ENCODE measurements at regions not wholly inside any gene's neighbourhood (a gene's known extent, or its start where the extent isn't known, plus 50 kb on each side); places are given as distances from the start of the nearest gene placed in this dataset.

DNA sequence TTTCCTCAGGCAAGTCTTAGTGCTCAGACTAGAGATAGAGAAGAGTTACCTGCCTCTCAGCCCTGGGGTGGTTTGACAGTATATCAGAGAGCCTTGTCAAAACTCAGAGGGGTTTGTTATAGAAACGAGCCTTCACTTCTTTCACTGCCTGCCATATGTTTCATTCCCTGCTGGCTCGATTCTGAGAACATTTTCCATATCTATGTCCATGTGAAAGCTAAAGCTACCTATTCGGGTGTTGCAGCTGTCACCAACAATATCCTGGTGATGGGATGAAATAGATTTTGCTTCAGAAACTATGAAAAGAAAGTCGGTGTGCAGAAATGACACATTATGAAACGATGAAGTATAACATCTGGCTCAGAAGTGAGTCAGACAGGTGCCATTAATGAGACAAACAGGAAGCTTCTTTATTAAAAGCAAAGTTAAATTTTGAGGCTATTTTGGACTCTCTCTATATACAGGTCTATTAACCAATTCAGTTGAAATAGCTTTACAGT lies 56.1 kb upstream of the TANK start:
- TF ChIP-seq CTCF (IDR thresholded peaks at IDR 0.05) (no peak), POLR2A (IDR thresholded peaks at IDR 0.05) (no peak), EP300 (IDR thresholded peaks at IDR 0.05) (no peak)
